Common myeloid progenitor, CD34-positive (primary cell): ENCODE measurements at regions not wholly inside any gene's neighbourhood (a gene's known extent, or its start where the extent isn't known, plus 50 kb on each side); places are given as distances from the start of the nearest gene placed in this dataset.

Experiments
- CTCF ChIA-PET: fragments of 350-600 bp; sonication (Branson Sonifier 250); formaldehyde crosslinking; loops from one replicate; lab custom pipeline; 2021; ENCODE audit warnings: antibody characterized with exemption; lab: Charles Lee
- POLR2A ChIA-PET: fragments of 350-600 bp; sonication (Branson Sonifier 250); formaldehyde crosslinking; loops from one replicate; lab custom pipeline; 2021; ENCODE audit warnings: antibody characterized with exemption; lab: Charles Lee
- DNase-seq, 3 donors: peaks; one replicate each; pipeline versions ENCODE4 v3.0.0 to v3.0.0-alpha.2; 2013
- H3K27ac ChIP-seq, 2 experiments: 1 replicate in 1 of 2; 2 replicates in 1 of 2; pipeline ENCODE4 v1.7.0; 2013; ENCODE audit warnings: inconsistent platforms in 2 of 2, low read length in 2 of 2, mild to moderate bottlenecking in 2 of 2, low read depth in 1 of 2, moderate library complexity in 1 of 2; ENCODE audit not compliant: severe bottlenecking in 2 of 2, insufficient read depth in 1 of 2, poor library complexity in 1 of 2
- H3K27me3 ChIP-seq, 5 experiments: replicated peaks in 2 of 5; 1 replicate in 3 of 5; 2 replicates in 2 of 5; pipeline versions ENCODE4 v1.6.1 to v1.7.0; 2013; ENCODE audit warnings: low read length in 4 of 5, mild to moderate bottlenecking in 2 of 5, moderate library complexity in 2 of 5, inconsistent platforms in 1 of 5; ENCODE audit not compliant: insufficient read depth in 5 of 5, control insufficient read depth in 4 of 5
- H3K36me3 ChIP-seq, 4 experiments: 1 replicate in 2 of 4; 2 replicates in 2 of 4; pipeline versions ENCODE4 v1.6.1 to v1.7.0; 2013; ENCODE audit warnings: low read length in 3 of 4, control low read depth in 1 of 4, mild to moderate bottlenecking in 1 of 4; ENCODE audit not compliant: control insufficient read depth in 4 of 4, insufficient read depth in 4 of 4
- H3K4me1 ChIP-seq, 4 experiments: 1 replicate in 3 of 4; 2 replicates in 1 of 4; pipeline versions ENCODE4 v1.6.1 to v1.7.1; 2013; ENCODE audit warnings: low read length in 3 of 4, mild to moderate bottlenecking in 3 of 4, control low read depth in 1 of 4, inconsistent platforms in 1 of 4, moderate library complexity in 1 of 4; ENCODE audit not compliant: control insufficient read depth in 4 of 4, insufficient read depth in 4 of 4; ENCODE audit errors: control extremely low read depth in 1 of 4
- H3K4me3 ChIP-seq, 7 experiments: 1 replicate in 4 of 7; 2 replicates in 3 of 7; pipeline versions ENCODE4 v1.5.1 to v1.7.0; 2013; ENCODE audit warnings: mild to moderate bottlenecking in 7 of 7, low read length in 6 of 7, moderate library complexity in 6 of 7, inconsistent platforms in 2 of 7, low read depth in 2 of 7, control low read depth in 1 of 7; ENCODE audit not compliant: insufficient read depth in 4 of 7, control insufficient read depth in 1 of 7; ENCODE audit errors: extremely low read depth in 1 of 7
- H3K9me3 ChIP-seq, 5 experiments: 1 replicate in 4 of 5; 2 replicates in 1 of 5; pipeline versions ENCODE4 v1.6.1 to v1.7.1; 2013; ENCODE audit warnings: low read length in 4 of 5, mild to moderate bottlenecking in 2 of 5, inconsistent platforms in 1 of 5, low read depth in 1 of 5, moderate library complexity in 1 of 5; ENCODE audit not compliant: control insufficient read depth in 4 of 5, insufficient read depth in 2 of 5; ENCODE audit errors: control extremely low read depth in 1 of 5
- WGBS: methylation state at CpG from one replicate; pipeline ENCODE4 v1.1.5; 2013; ENCODE audit not compliant: insufficient coverage; 5-methylcytosine and 5-hydroxymethylcytosine counted together

- no CpG with 5 or more reads among the region's 1 CpG for WGBS
- POLR2A ChIA-PET = no interaction called here
- Histone ChIP-seq H3K27ac (no peak overlapping the region), H3K27me3 (no peaks in the 10 kb centered on the region), H3K9me3 (no peaks in the 10 kb centered on the region), H3K4me3 (no peak overlapping the region), H3K36me3 (no peaks in the 10 kb centered on the region), H3K4me1 (no peaks in the 10 kb centered on the region)
- CTCF ChIA-PET = no interaction called here
- no peak for DNase-seq
Measured at GRCh38 chr4:19381068-19381467, 870.6 kb upstream of the SLIT2 start.

- WGBS = no CpG with 5 or more reads among the region's 2 CpGs
- CTCF ChIA-PET = no interaction called here
- POLR2A ChIA-PET = no interaction called here
Measured at GRCh38 chr4:19380600-19380999, 871.1 kb upstream of the SLIT2 start.

GRCh38 chr4:19379191-19379708, 872.5 kb upstream of the SLIT2 start:
- Histone ChIP-seq H3K27ac (no peak overlapping the region), H3K4me1 (no peaks in the 10 kb centered on the region), H3K4me3 (no peak overlapping the region), H3K27me3 (no peaks in the 10 kb centered on the region), H3K36me3 (no peaks in the 10 kb centered on the region), H3K9me3 (no peaks in the 10 kb centered on the region)
- ChIA-PET CTCF (no interaction called here), POLR2A (no interaction called here)
- WGBS = 78% methylated on average over 4 of the region's 6 CpGs
- no peak for DNase-seq

More at GRCh38 chr4:19380600-19380999, 871.1 kb upstream of the SLIT2 start:
- Histone ChIP-seq H3K4me1 (no peaks in the 10 kb centered on the region), H3K9me3 (no peaks in the 10 kb centered on the region), H3K36me3 (no peaks in the 10 kb centered on the region), H3K4me3 (no peak overlapping the region), H3K27ac (no peak overlapping the region), H3K27me3 (no peaks in the 10 kb centered on the region)
- DNase-seq = no peak

GRCh38 chr4:19375931-19376330, 875.8 kb upstream of the SLIT2 start:
- H3K36me3 ChIP-seq = no peaks in the 10 kb centered on the region
- no peak for DNase-seq
- 100% methylated on average over 1 of the region's 2 CpGs for WGBS
- no peak overlapping the region for H3K4me3 ChIP-seq
- no peaks in the 10 kb centered on the region for H3K27me3 ChIP-seq
- ChIA-PET POLR2A (no interaction called here), CTCF (no interaction called here)
- no peak overlapping the region for H3K27ac ChIP-seq
- H3K4me1 ChIP-seq = no peaks in the 10 kb centered on the region
- no peaks in the 10 kb centered on the region for H3K9me3 ChIP-seq

GRCh38 chr4:19375136-19375804, 876.4 kb upstream of the SLIT2 start:
- ChIA-PET CTCF (no interaction called here), POLR2A (no interaction called here)
- Histone ChIP-seq H3K9me3 (no peaks in the 10 kb centered on the region), H3K4me1 (no peaks in the 10 kb centered on the region), H3K36me3 (no peaks in the 10 kb centered on the region), H3K27ac (no peak overlapping the region), H3K27me3 (no peaks in the 10 kb centered on the region), H3K4me3 (no peak overlapping the region)
- 95% methylated on average over 2 of the region's 4 CpGs for WGBS
- DNase-seq = no peak

- DNase-seq = no peak
Measured at GRCh38 chr4:19372390-19372789, 879.3 kb upstream of the SLIT2 start.

GRCh38 chr4:19368800-19369199, 882.9 kb upstream of the SLIT2 start:
- 94% methylated on average over 3 of the region's 3 CpGs for WGBS
- POLR2A ChIA-PET = no interaction called here

More at GRCh38 chr4:19372390-19372789, 879.3 kb upstream of the SLIT2 start:
- CTCF ChIA-PET = no interaction called here
- 100% methylated on average over 2 of the region's 2 CpGs for WGBS
- no peak overlapping the region for H3K4me3 ChIP-seq
- H3K27me3 ChIP-seq = no peaks in the 10 kb centered on the region
- H3K36me3 ChIP-seq = no peaks in the 10 kb centered on the region
- H3K27ac ChIP-seq = no peak overlapping the region
- H3K9me3 ChIP-seq = no peaks in the 10 kb centered on the region
- POLR2A ChIA-PET = no interaction called here
- no peaks in the 10 kb centered on the region for H3K4me1 ChIP-seq

More at GRCh38 chr4:19368800-19369199, 882.9 kb upstream of the SLIT2 start:
- CTCF ChIA-PET = no interaction called here
- Histone ChIP-seq H3K27me3 (no peaks in the 10 kb centered on the region), H3K9me3 (no peaks in the 10 kb centered on the region), H3K4me3 (no peak overlapping the region), H3K4me1 (no peaks in the 10 kb centered on the region), H3K36me3 (no peaks in the 10 kb centered on the region), H3K27ac (no peak overlapping the region)
- DNase-seq = no peak
